Type B pancreatic cell (in vitro differentiated cells): ENCODE measurements at regions not wholly inside any gene's neighbourhood (a gene's known extent, or its start where the extent isn't known, plus 50 kb on each side); places are given as distances from the start of the nearest gene placed in this dataset.

Experiments used
- DNase-seq: peaks from one replicate; pipeline ENCODE4 v3.0.0; 2021; ENCODE audit warnings: mixed read lengths; ENCODE audit not compliant: unreplicated experiment; ENCODE audit errors: extremely low spot score
- H3K27ac Mint-ChIP-seq: 2 replicates; pipeline ENCODE4 v1.8.0; 2021; ENCODE audit warnings: mild to moderate bottlenecking, mixed read lengths
- H3K27me3 Mint-ChIP-seq: 2 replicates; pipeline ENCODE4 v1.8.0; 2021; ENCODE audit warnings: mixed read lengths
- H3K36me3 Mint-ChIP-seq: 2 replicates; pipeline ENCODE4 v1.8.0; 2021; ENCODE audit warnings: mixed read lengths
- H3K4me1 Mint-ChIP-seq: one replicate; pipeline ENCODE4 v1.8.0; 2021; ENCODE audit warnings: mixed read lengths; ENCODE audit not compliant: unreplicated experiment
- H3K4me3 Mint-ChIP-seq: 2 replicates; pipeline ENCODE4 v1.8.0; 2021; ENCODE audit warnings: mild to moderate bottlenecking, mixed read lengths
- H3K9me3 Mint-ChIP-seq: 2 replicates; pipeline ENCODE4 v1.8.0; 2021; ENCODE audit warnings: mixed read lengths
- TF ChIP-seq, protein P1 (sequence below): fragments of 200-600 bp; sonication (generic); conservative IDR thresholded peaks from 2 replicates; pipeline ENCODE4 v1.5.0; 2021; ENCODE audit warnings: antibody characterized with exemption, mild to moderate bottlenecking

DNA sequence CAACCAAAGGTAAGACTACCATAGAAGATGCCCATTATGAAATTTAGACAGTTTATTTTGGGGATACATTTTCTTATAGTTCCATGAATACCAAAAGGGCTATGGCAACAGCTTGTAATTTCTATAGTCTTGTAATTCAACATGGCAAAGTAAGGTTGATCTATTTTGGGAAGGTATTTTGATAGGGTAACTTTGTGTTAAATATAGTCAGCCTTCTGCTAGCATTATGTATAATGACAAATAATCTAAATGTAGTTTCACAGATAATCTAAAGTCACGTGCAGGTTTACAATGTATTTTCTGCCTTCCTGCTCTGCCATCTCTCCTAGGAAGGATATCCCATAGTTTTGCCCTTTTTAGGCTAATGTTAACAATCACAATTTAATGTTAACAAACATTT is 85.9 kb upstream of the DPH5 start:
- no peak overlapping the region for H3K4me3 Mint-ChIP-seq
- H3K4me1 Mint-ChIP-seq, result no peaks in the 10 kb centered on the region
- no peaks in the 10 kb centered on the region for H3K9me3 Mint-ChIP-seq
- no peak for DNase-seq
- no peaks in the 10 kb centered on the region for H3K36me3 Mint-ChIP-seq
- TF ChIP-seq, protein P1, sequence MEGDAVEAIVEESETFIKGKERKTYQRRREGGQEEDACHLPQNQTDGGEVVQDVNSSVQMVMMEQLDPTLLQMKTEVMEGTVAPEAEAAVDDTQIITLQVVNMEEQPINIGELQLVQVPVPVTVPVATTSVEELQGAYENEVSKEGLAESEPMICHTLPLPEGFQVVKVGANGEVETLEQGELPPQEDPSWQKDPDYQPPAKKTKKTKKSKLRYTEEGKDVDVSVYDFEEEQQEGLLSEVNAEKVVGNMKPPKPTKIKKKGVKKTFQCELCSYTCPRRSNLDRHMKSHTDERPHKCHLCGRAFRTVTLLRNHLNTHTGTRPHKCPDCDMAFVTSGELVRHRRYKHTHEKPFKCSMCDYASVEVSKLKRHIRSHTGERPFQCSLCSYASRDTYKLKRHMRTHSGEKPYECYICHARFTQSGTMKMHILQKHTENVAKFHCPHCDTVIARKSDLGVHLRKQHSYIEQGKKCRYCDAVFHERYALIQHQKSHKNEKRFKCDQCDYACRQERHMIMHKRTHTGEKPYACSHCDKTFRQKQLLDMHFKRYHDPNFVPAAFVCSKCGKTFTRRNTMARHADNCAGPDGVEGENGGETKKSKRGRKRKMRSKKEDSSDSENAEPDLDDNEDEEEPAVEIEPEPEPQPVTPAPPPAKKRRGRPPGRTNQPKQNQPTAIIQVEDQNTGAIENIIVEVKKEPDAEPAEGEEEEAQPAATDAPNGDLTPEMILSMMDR, result no peak
- no peak overlapping the region for H3K27ac Mint-ChIP-seq
- H3K27me3 Mint-ChIP-seq, result no peaks in the 10 kb centered on the region

DNA sequence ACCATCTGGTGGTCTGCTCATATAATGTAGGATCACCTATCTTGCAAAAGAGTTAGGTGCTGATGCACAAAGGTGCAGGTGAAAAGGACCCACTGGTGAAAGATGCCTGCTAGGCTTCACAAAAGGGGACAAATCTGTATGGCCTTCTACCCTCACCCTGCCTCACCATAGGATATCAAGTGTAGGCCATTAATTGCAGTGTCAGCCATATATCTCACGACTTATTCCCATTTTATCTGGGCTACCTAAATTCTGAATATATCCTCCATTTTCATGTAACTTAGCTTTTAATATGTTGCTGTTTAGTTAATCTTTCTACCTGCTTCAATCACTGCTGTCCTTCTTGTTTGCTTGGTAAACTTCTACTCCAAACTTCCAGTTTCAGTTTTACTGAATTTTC is 84.2 kb upstream of the DPH5 start:
- H3K27me3 Mint-ChIP-seq, result no peaks in the 10 kb centered on the region
- no peak for DNase-seq
- H3K27ac Mint-ChIP-seq, result no peak overlapping the region
- H3K4me3 Mint-ChIP-seq, result no peak overlapping the region
- no peaks in the 10 kb centered on the region for H3K4me1 Mint-ChIP-seq
- no peaks in the 10 kb centered on the region for H3K9me3 Mint-ChIP-seq
- TF ChIP-seq, protein P1, result no peak
- H3K36me3 Mint-ChIP-seq, result no peaks in the 10 kb centered on the region

DNA sequence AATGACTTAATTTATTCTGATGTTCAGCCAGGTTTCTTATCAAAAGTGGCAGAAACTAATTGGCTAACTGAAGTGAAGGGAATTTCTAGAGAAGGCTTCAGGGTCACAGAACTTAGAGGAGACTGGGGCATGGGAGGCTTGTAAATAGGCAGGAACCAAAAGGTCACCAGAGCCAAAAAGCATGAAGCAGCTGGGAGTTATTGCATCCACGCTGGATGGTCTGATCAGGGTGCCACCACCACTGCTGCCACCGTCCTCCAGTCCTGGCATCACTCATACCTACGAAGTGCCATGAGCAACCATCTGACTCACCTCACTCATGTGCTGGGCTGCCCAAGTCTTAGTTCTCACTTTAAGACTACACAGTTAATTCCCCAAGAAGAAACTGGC is 82.5 kb upstream of the DPH5 start:
- TF ChIP-seq, protein P1, result no peak
- H3K4me1 Mint-ChIP-seq, result no peaks in the 10 kb centered on the region

DNA sequence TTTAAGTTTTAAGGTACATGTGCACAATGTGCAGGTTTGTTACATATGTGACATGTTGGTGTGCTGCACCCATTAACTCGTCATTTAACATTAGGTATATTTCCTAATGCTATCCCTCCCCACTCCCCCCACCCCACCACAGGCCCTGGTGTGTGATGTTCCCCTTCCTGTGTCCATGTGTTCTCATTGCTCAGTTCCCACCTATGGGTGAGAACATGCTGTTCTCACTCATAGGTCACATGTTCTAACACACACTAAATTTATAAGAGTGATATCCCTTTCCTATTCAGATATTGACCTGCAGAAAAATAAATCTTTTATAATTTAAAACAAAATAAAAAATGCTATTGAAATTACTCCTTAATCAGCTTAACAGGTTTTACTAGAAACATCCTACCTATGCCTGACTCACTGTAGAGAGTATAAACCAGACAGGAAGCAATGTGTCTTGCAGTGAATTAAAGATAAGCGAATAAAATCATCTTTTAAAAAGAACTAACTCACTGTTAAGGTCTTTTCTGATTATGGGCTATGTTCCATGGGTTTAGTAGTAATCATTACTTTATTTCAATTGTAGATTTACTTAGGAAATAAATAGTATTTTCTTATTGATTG is 82.0 kb upstream of the DPH5 start:
- H3K9me3 Mint-ChIP-seq, result no peaks in the 10 kb centered on the region
- H3K36me3 Mint-ChIP-seq, result no peaks in the 10 kb centered on the region
- TF ChIP-seq, protein P1, result no peak
- no peak overlapping the region for H3K27ac Mint-ChIP-seq
- H3K4me1 Mint-ChIP-seq, result no peaks in the 10 kb centered on the region
- no peak for DNase-seq
- no peak overlapping the region for H3K4me3 Mint-ChIP-seq
- H3K27me3 Mint-ChIP-seq, result no peaks in the 10 kb centered on the region

More for the DNA sequence above, 82.5 kb upstream of the DPH5 start:
- Mint-ChIP-seq H3K36me3 (no peaks in the 10 kb centered on the region), H3K27me3 (no peaks in the 10 kb centered on the region), H3K9me3 (no peaks in the 10 kb centered on the region), H3K27ac (no peak overlapping the region), H3K4me3 (no peak overlapping the region)
- no peak for DNase-seq

- Mint-ChIP-seq H3K27ac (no peak overlapping the region), H3K9me3 (no peaks in the 10 kb centered on the region), H3K4me1 (no peaks in the 10 kb centered on the region), H3K27me3 (no peaks in the 10 kb centered on the region), H3K4me3 (no peak overlapping the region), H3K36me3 (no peaks in the 10 kb centered on the region)
- TF ChIP-seq, protein P1, result no peak
- DNase-seq, result no peak
These were observed 80.3 kb upstream of the DPH5 start for GRCh38 chr1:101105877-101106276.
